Fibroblast of lung (primary cell): ENCODE measurements at regions not wholly inside any gene's neighbourhood (a gene's known extent, or its start where the extent isn't known, plus 50 kb on each side); places are given as distances from the start of the nearest gene placed in this dataset.

Source experiments
- DNase-seq, 2 donors: peaks; one replicate each; pipeline versions ENCODE4 v3.0.0 to v3.0.0-alpha.2; 2010; ENCODE audit warnings: low read depth in 2 of 2
- H2AFZ ChIP-seq: 2 replicates; pipeline ENCODE4 v1.5.1; 2012; ENCODE audit warnings: low read length, control low read depth, inconsistent platforms
- H3K27ac ChIP-seq: 2 replicates; pipeline ENCODE4 v1.5.1; 2011; ENCODE audit warnings: low read length, control low read depth; ENCODE audit not compliant: insufficient read depth
- H3K27me3 ChIP-seq: 2 replicates; pipeline ENCODE4 v1.5.1; 2011; ENCODE audit warnings: mild to moderate bottlenecking, low read length; ENCODE audit not compliant: control insufficient read depth, insufficient read depth
- H3K36me3 ChIP-seq: 2 replicates; pipeline ENCODE4 v1.5.1; 2011; ENCODE audit warnings: low read length; ENCODE audit not compliant: control insufficient read depth, insufficient read depth
- H3K4me1 ChIP-seq: 2 replicates; pipeline ENCODE4 v1.5.1; 2011; ENCODE audit warnings: low read length; ENCODE audit not compliant: control insufficient read depth, insufficient read depth; ENCODE audit errors: extremely low read depth
- H3K4me2 ChIP-seq: 2 replicates; pipeline ENCODE4 v1.5.1; 2011; ENCODE audit warnings: low read length, control low read depth; ENCODE audit not compliant: insufficient read depth; ENCODE audit errors: extremely low read depth
- H3K4me3 ChIP-seq, 4 experiments: fragments of 200-600 bp in 1 of 4; sonication (generic) in 1 of 4; replicated peaks in 1 of 4; 2 replicates each; pipeline ENCODE4 v1.5.1; 2011 to 2016; ENCODE audit warnings: low read length in 4 of 4, low read depth in 3 of 4, mild to moderate bottlenecking in 3 of 4, control low read depth in 2 of 4, inconsistent platforms in 1 of 4, mixed read lengths in 1 of 4; ENCODE audit not compliant: insufficient read depth in 1 of 4; ENCODE audit errors: control extremely low read depth in 1 of 4
- H3K79me2 ChIP-seq: 2 replicates; pipeline ENCODE4 v1.5.1; 2012; ENCODE audit warnings: mild to moderate bottlenecking, low read length, inconsistent platforms; ENCODE audit not compliant: control insufficient read depth, insufficient read depth
- H3K9ac ChIP-seq: 2 replicates; pipeline ENCODE4 v1.5.1; 2011; ENCODE audit warnings: mild to moderate bottlenecking, low read length, control low read depth; ENCODE audit not compliant: insufficient read depth
- H3K9me3 ChIP-seq: 2 replicates; pipeline ENCODE4 v1.5.1; 2012; ENCODE audit warnings: low read depth, low read length; ENCODE audit not compliant: control insufficient read depth, insufficient read depth
- H4K20me1 ChIP-seq: 2 replicates; pipeline ENCODE4 v1.5.1; 2011; ENCODE audit warnings: low read length; ENCODE audit not compliant: control insufficient read depth, insufficient read depth; ENCODE audit errors: extremely low read depth
- CTCF ChIP-seq, 2 donors: IDR thresholded peaks in 1 of 2; conservative IDR thresholded peaks in 1 of 2; 1 replicate in 1 of 2; 2 replicates in 1 of 2; pipeline ENCODE4 v1.5.1; 2011 to 2012; ENCODE audit warnings: low read length in 2 of 2, control low read depth in 1 of 2, inconsistent platforms in 1 of 2, low read depth in 1 of 2, mild to moderate bottlenecking in 1 of 2
- EZH2 ChIP-seq: IDR thresholded peaks from 2 replicates; pipeline ENCODE4 v1.5.1; 2012; ENCODE audit warnings: low read length, control low read depth, mild to moderate bottlenecking; ENCODE audit errors: missing control alignments

- DNase-seq, result no peak
- no peaks in the 10 kb centered on the region for H4K20me1 ChIP-seq
- H2AFZ ChIP-seq, result no peak overlapping the region
- H3K4me2 ChIP-seq, result no peak overlapping the region
- TF ChIP-seq CTCF (conservative IDR thresholded peaks at IDR 0.05 in 1 of 2, IDR thresholded peaks at IDR 0.05 in 1 of 2; ENCODE audit: low read depth in 1 of 2, low read length in 2 of 2) (no peak), EZH2 (no peak)
- H3K27ac ChIP-seq, result no peak overlapping the region
- H3K79me2 ChIP-seq, result no peaks in the 10 kb centered on the region
- H3K4me1 ChIP-seq, result no peaks in the 10 kb centered on the region
- H3K9ac ChIP-seq, result no peak overlapping the region
- no peaks in the 10 kb centered on the region for H3K9me3 ChIP-seq
- H3K36me3 ChIP-seq, result no peaks in the 10 kb centered on the region
- no peaks in the 10 kb centered on the region for H3K27me3 ChIP-seq
- no peak overlapping the region for H3K4me3 ChIP-seq
These were observed 188.2 kb upstream of the ATP6AP2 start for GRCh38 chrX:40392599-40392998.

- no peak for DNase-seq
- TF ChIP-seq CTCF (conservative IDR thresholded peaks at IDR 0.05 in 1 of 2, IDR thresholded peaks at IDR 0.05 in 1 of 2; ENCODE audit: low read depth in 1 of 2, low read length in 2 of 2) (no peak), EZH2 (no peak)
- no peak overlapping the region for H3K9ac ChIP-seq
- H3K79me2 ChIP-seq, result no peaks in the 10 kb centered on the region
- H4K20me1 ChIP-seq, result no peaks in the 10 kb centered on the region
- no peaks in the 10 kb centered on the region for H3K9me3 ChIP-seq
- no peaks in the 10 kb centered on the region for H3K36me3 ChIP-seq
- H3K4me2 ChIP-seq, result no peak overlapping the region
- no peak overlapping the region for H3K27ac ChIP-seq
- H3K4me1 ChIP-seq, result no peaks in the 10 kb centered on the region
- H3K27me3 ChIP-seq, result no peaks in the 10 kb centered on the region
- no peak overlapping the region for H3K4me3 ChIP-seq
- no peak overlapping the region for H2AFZ ChIP-seq
These were observed 189.1 kb upstream of the ATP6AP2 start for GRCh38 chrX:40391662-40392061.

GRCh38 chrX:40389555-40389954, 191.2 kb upstream of the ATP6AP2 start:
- no peak overlapping the region for H3K4me3 ChIP-seq
- H3K27ac ChIP-seq, result no peak overlapping the region

More at GRCh38 chrX:40389555-40389954, 191.2 kb upstream of the ATP6AP2 start:
- TF ChIP-seq CTCF (conservative IDR thresholded peaks at IDR 0.05 in 1 of 2, IDR thresholded peaks at IDR 0.05 in 1 of 2; ENCODE audit: low read depth in 1 of 2, low read length in 2 of 2) (no peak), EZH2 (no peak)
- H3K9ac ChIP-seq, result no peak overlapping the region
- no peaks in the 10 kb centered on the region for H3K4me1 ChIP-seq
- no peak for DNase-seq
- H3K79me2 ChIP-seq, result no peaks in the 10 kb centered on the region
- no peak overlapping the region for H2AFZ ChIP-seq
- H3K27me3 ChIP-seq, result no peaks in the 10 kb centered on the region
- H4K20me1 ChIP-seq, result no peaks in the 10 kb centered on the region
- no peaks in the 10 kb centered on the region for H3K36me3 ChIP-seq
- H3K4me2 ChIP-seq, result no peak overlapping the region
- no peaks in the 10 kb centered on the region for H3K9me3 ChIP-seq
